Testis (tissue), 2 donors: ENCODE measurements at regions not wholly inside any gene's neighbourhood (a gene's known extent, or its start where the extent isn't known, plus 50 kb on each side); places are given as distances from the start of the nearest gene placed in this dataset.

Source experiments
- DNase-seq: peaks from one replicate; pipeline ENCODE4 v3.0.0-alpha.2; 2019
- H3K27ac ChIP-seq, 2 donors: fragments of 200-600 bp; sonication (generic); one replicate each; pipeline ENCODE4 v1.5.1; 2019
- H3K27me3 ChIP-seq: fragments of 200-600 bp; sonication (generic); one replicate; pipeline ENCODE4 v1.5.1; 2019
- H3K36me3 ChIP-seq: fragments of 200-600 bp; sonication (generic); one replicate; pipeline ENCODE4 v1.5.1; 2017; ENCODE audit warnings: low read depth; ENCODE audit errors: missing control alignments
- H3K4me1 ChIP-seq: fragments of 200-600 bp; sonication (generic); one replicate; pipeline ENCODE4 v1.5.1; 2019
- H3K4me3 ChIP-seq, 2 donors: fragments of 200-600 bp; sonication (generic); one replicate each; pipeline ENCODE4 v1.5.1; 2017 to 2019
- H3K9me3 ChIP-seq: fragments of 200-600 bp; sonication (generic); one replicate; pipeline ENCODE4 v1.5.1; 2017
- CTCF ChIP-seq, 3 experiments: fragments of 450-650 bp in 2 of 3; fragments of 200-600 bp in 1 of 3; sonication (generic) in 1 of 3; IDR thresholded peaks; one replicate each; pipeline ENCODE4 v1.5.1; 2016 to 2019; ENCODE audit warnings: antibody characterized with exemption in 3 of 3, mild to moderate bottlenecking in 2 of 3, moderate library complexity in 1 of 3
- POLR2A ChIP-seq: fragments of 450-650 bp; IDR thresholded peaks from one replicate; pipeline ENCODE4 v1.6.1; 2017; ENCODE audit warnings: antibody characterized with exemption, mild to moderate bottlenecking, moderate library complexity
- WGBS, 2 donors: methylation state at CpG; one replicate each; pipeline ENCODE4 v1.1.5; 2018; 5-methylcytosine and 5-hydroxymethylcytosine counted together
- intact Hi-C: fragments of 100-400 bp; cut with DNase I; formaldehyde crosslinking; loops from one replicate; pipeline ENCODE4 v1.15.1; 2023; ENCODE audit warnings: low total_unique reads

- H3K4me3 ChIP-seq = no peak overlapping the region
- no peaks in the 10 kb centered on the region for H3K36me3 ChIP-seq
- intact Hi-C loops = no loop called here
- TF ChIP-seq POLR2A (no peak), CTCF (IDR thresholded peaks at IDR 0.05) (no peak)
- DNase-seq = no peak
- WGBS, 2 donors = 97 to 98% methylated on average over 2 of the region's 2 CpGs
- no peaks in the 10 kb centered on the region for H3K9me3 ChIP-seq
- no peak overlapping the region for H3K27ac ChIP-seq
- no peaks in the 10 kb centered on the region for H3K27me3 ChIP-seq
- H3K4me1 ChIP-seq = no peaks in the 10 kb centered on the region
Observed at GRCh38 chr17:15177343-15177742, 87.8 kb downstream of the PMP22 start.

- intact Hi-C loops = no loop called here
- H3K36me3 ChIP-seq = no peaks in the 10 kb centered on the region
- WGBS, 2 donors = 54% methylated on average over 7 of the region's 7 CpGs
- no peak overlapping the region for H3K4me3 ChIP-seq
- H3K9me3 ChIP-seq = no peaks in the 10 kb centered on the region
- no peak overlapping the region for H3K27ac ChIP-seq
- no peaks in the 10 kb centered on the region for H3K27me3 ChIP-seq
- TF ChIP-seq POLR2A (no peak), CTCF (IDR thresholded peaks at IDR 0.05) (no peak)
- DNase-seq = no peak
- H3K4me1 ChIP-seq = no peaks in the 10 kb centered on the region
Observed at GRCh38 chr17:15175356-15175755, 89.8 kb downstream of the PMP22 start.

GRCh38 chr17:15171167-15172047 lies 93.7 kb downstream of the PMP22 start:
- no peaks in the 10 kb centered on the region for H3K9me3 ChIP-seq
- 47 to 53% methylated on average over 9 of the region's 9 CpGs for whole genome bisulfite sequencing, 2 donors
- no peak overlapping the region for H3K27ac ChIP-seq
- H3K4me3 ChIP-seq = no peak overlapping the region
- DNase-seq = peak; percentile 63
- intact Hi-C loops = no loop called here
- H3K27me3 ChIP-seq = no peaks in the 10 kb centered on the region
- no peaks in the 10 kb centered on the region for H3K36me3 ChIP-seq
- no peaks in the 10 kb centered on the region for H3K4me1 ChIP-seq
- TF ChIP-seq CTCF (IDR thresholded peaks at IDR 0.05) (peak; percentile 65 to 76 (median 66)), POLR2A (no peak)

GRCh38 chr17:15169676-15170075 lies 95.5 kb downstream of the PMP22 start:
- TF ChIP-seq CTCF (IDR thresholded peaks at IDR 0.05) (no peak), POLR2A (no peak)
- intact Hi-C loops = no loop called here
- no peaks in the 10 kb centered on the region for H3K9me3 ChIP-seq
- no peaks in the 10 kb centered on the region for H3K4me1 ChIP-seq
- H3K36me3 ChIP-seq = no peaks in the 10 kb centered on the region
- no peak overlapping the region for H3K4me3 ChIP-seq
- H3K27ac ChIP-seq = no peak overlapping the region
- 71 to 85% methylated on average over 2 of the region's 2 CpGs for WGBS, 2 donors
- no peak for DNase-seq
- H3K27me3 ChIP-seq = no peaks in the 10 kb centered on the region

GRCh38 chr17:15168379-15168778 lies 96.7 kb downstream of the PMP22 start:
- Histone ChIP-seq H3K9me3 (no peaks in the 10 kb centered on the region), H3K27me3 (no peaks in the 10 kb centered on the region), H3K4me1 (no peaks in the 10 kb centered on the region), H3K4me3 (no peak overlapping the region), H3K27ac (no peak overlapping the region), H3K36me3 (no peaks in the 10 kb centered on the region)
- intact Hi-C loops = no loop called here
- 60 to 62% methylated on average over 4 of the region's 4 CpGs for WGBS, 2 donors
- TF ChIP-seq POLR2A (no peak), CTCF (IDR thresholded peaks at IDR 0.05) (no peak)
- DNase-seq = no peak
